ENCODE measurements at regions not wholly inside any gene's neighbourhood (a gene's known extent, or its start where the extent isn't known, plus 50 kb on each side); places are given as distances from the start of the nearest gene placed in this dataset.
A peak's percentile ranks its signal among the peaks of the same experiment; 100 is the strongest.

GRCh38 chr1:228866468-228866867, 131.2 kb downstream of the RHOU start:
- no TSS peak for BruUV-seq (replicated peaks)
- no peaks in the 10 kb centered on the region for H3K36me3 ChIP-seq (replicated peaks in 1 of 2; ENCODE audit: control insufficient read depth in 1 of 2, insufficient read depth in 2 of 2, low read length in 2 of 2)
- H3K9ac ChIP-seq (ENCODE audit: insufficient read depth, low read depth, low read length), result peak overlapping the region; percentile 59
- in situ Hi-C loops (cut with HindIII; ENCODE audit: extremely low pct_ligation_motif_present, low pct_unique_long_range_greater_than_20kb) (no loop called here), intact Hi-C loops (cut with micrococcal nuclease; ENCODE audit: unreplicated experiment) (loop anchor here (10.0 kb wide), 1 partner anchor 358 kb away; no protein-coding TSS in a partner anchor)
- H3K4me2 ChIP-seq (ENCODE audit: low read depth, low read length), result peak overlapping the region; percentile 78
- ChIA-PET POLR2A (interaction anchor here (0.9 to 1.2 kb wide), 3 partner anchors 9 to 29 kb away, joined by 3 to 5 read pairs (median 5); no protein-coding TSS in a partner anchor), CTCF (ENCODE audit: low intra/inter-chr PET ratio, low total read pairs) (no interaction called here)
- ATAC-seq, result peak; percentile 91
- peak; percentile 92 for FAIRE-seq
- H3K27me3 ChIP-seq (ENCODE audit: control insufficient read depth in 1 of 2, insufficient read depth in 2 of 2, low read length in 2 of 2), result no peaks in the 10 kb centered on the region
- H3K9me3 ChIP-seq (ENCODE audit: low read length), result no peaks in the 10 kb centered on the region
- no peaks in the 10 kb centered on the region for H4K20me1 ChIP-seq (ENCODE audit: insufficient read depth, low read length)
- H3K4me1 ChIP-seq (ENCODE audit: insufficient read depth, low read length), result peaks cover 89% of the 10 kb centered on the region
- WGBS (ENCODE audit: low lambda C conversion rate), result 0% methylated on average over 9 of the region's 11 CpGs
- H3K4me3 ChIP-seq (replicated peaks in 1 of 3; ENCODE audit: insufficient read depth in 1 of 3, low read depth in 2 of 3, low read length in 3 of 3), result peak overlapping the region; percentile 32 to 49 (median 46); a peak in 5 of 6 replicates
- peak; percentile 80 for DNase-seq (ENCODE audit: low spot score)
- peak overlapping the region; percentile 69 for H3K27ac ChIP-seq (ENCODE audit: extremely low read length, insufficient read depth, low read length)
- no peaks in the 10 kb centered on the region for H3K79me2 ChIP-seq (ENCODE audit: insufficient read depth, low read length)
- H2AFZ ChIP-seq (ENCODE audit: low read length), result peak overlapping the region; percentile 49
- TF ChIP-seq ZNF609 (CRISPR knock-in tag; IDR thresholded peaks at IDR 0.05; ENCODE audit: borderline replicate concordance) (peak; percentile 22; the same call in 1 of the 2 replicates), EEA1 (CRISPR knock-in tag; IDR thresholded peaks at IDR 0.05; ENCODE audit: borderline replicate concordance) (no peak), RAD21 (CRISPR knock-in tag; IDR thresholded peaks at IDR 0.05) (0 out of 2 replicates have a peak, but pooled peaks have one; percentile 12), ZNF333 (CRISPR knock-in tag; IDR thresholded peaks at IDR 0.05; ENCODE audit: borderline replicate concordance) (no peak), SKIL (CRISPR knock-in tag; IDR thresholded peaks at IDR 0.05; ENCODE audit: borderline replicate concordance) (peak; percentile 48; the same call in 1 of the 2 replicates), RBM22 (optimal IDR thresholded peaks at IDR 0.05; ENCODE audit: low read length) (no peak), DNMT3B (CRISPR knock-in tag; conservative IDR thresholded peaks at IDR 0.05) (no peak), RFXAP (CRISPR knock-in tag; IDR thresholded peaks at IDR 0.05; ENCODE audit: borderline replicate concordance) (no peak), PHF20 (CRISPR knock-in tag; IDR thresholded peaks at IDR 0.05) (no peak), PREB (CRISPR knock-in tag; IDR thresholded peaks at IDR 0.05) (no peak), ZNF205 (CRISPR knock-in tag; IDR thresholded peaks at IDR 0.05) (peak; percentile 73; the same call in 1 of the 2 replicates), PBX2 (CRISPR knock-in tag; IDR thresholded peaks at IDR 0.05) (no peak)
- TF ChIP-seq, protein P1, sequence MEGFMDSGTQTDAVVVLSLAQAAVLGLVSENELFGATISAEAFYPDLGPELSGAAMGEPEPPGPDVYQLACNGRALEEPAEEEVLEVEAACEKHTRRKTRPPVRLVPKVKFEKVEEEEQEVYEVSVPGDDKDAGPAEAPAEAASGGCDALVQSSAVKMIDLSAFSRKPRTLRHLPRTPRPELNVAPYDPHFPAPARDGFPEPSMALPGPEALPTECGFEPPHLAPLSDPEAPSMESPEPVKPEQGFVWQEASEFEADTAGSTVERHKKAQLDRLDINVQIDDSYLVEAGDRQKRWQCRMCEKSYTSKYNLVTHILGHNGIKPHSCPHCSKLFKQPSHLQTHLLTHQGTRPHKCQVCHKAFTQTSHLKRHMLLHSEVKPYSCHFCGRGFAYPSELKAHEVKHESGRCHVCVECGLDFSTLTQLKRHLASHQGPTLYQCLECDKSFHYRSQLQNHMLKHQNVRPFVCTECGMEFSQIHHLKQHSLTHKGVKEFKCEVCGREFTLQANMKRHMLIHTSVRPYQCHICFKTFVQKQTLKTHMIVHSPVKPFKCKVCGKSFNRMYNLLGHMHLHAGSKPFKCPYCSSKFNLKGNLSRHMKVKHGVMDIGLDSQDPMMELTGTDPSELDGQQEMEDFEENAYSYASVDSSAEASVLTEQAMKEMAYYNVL (CRISPR knock-in tag; IDR thresholded peaks at IDR 0.05; ENCODE audit: borderline replicate concordance), result 0 out of 2 replicates have a peak, but pooled peaks have one; percentile 19

Measured in HepG2 (cell line).